HG03565 (cell line): ENCODE measurements at regions not wholly inside any gene's neighbourhood (a gene's known extent, or its start where the extent isn't known, plus 50 kb on each side); places are given as distances from the start of the nearest gene placed in this dataset.
"Not testable (repeated sequence)": the region's sequence is repeated elsewhere in the genome, so short reads cannot be mapped to it uniquely, and the experiment has no call there.

ENCODE experiments used
- ATAC-seq: cut with Tn5 transposase; IDR thresholded peaks from one replicate; pipeline ENCODE4 v1.9.1; 2021; ENCODE audit warnings: mild to moderate bottlenecking, moderate library complexity; ENCODE audit not compliant: unreplicated experiment

GRCh38 chr11:23727794-23728193, 769.1 kb upstream of the LUZP2 start:
- ATAC-seq, result no peak

GRCh38 chr11:23729088-23729487, 767.8 kb upstream of the LUZP2 start:
- no peak for ATAC-seq

GRCh38 chr11:23730307-23730998, 766.4 kb upstream of the LUZP2 start:
- ATAC-seq, result no peak

- ATAC-seq, result no peak
These were observed 764.8 kb upstream of the LUZP2 start for GRCh38 chr11:23732026-23732425.

GRCh38 chr11:23746896-23747295, 750.0 kb upstream of the LUZP2 start:
- ATAC-seq, result no peak

- ATAC-seq, result no peak
These were observed 747.0 kb upstream of the LUZP2 start for GRCh38 chr11:23749762-23750430.

- no peak for ATAC-seq
These were observed 745.6 kb upstream of the LUZP2 start for GRCh38 chr11:23751280-23751679.

GRCh38 chr11:23755076-23755475, 741.8 kb upstream of the LUZP2 start:
- no peak for ATAC-seq

- no peak for ATAC-seq
These were observed 741.1 kb upstream of the LUZP2 start for GRCh38 chr11:23755769-23756168.

- no peak for ATAC-seq
These were observed 737.4 kb upstream of the LUZP2 start for GRCh38 chr11:23759489-23759888.

- no peak for ATAC-seq
These were observed 732.6 kb upstream of the LUZP2 start for GRCh38 chr11:23764286-23764685.

- no peak for ATAC-seq
These were observed 731.1 kb upstream of the LUZP2 start for GRCh38 chr11:23765682-23766252.

- no peak for ATAC-seq
These were observed 729.3 kb upstream of the LUZP2 start for GRCh38 chr11:23767576-23767975.

- ATAC-seq, result no peak
These were observed 727.6 kb upstream of the LUZP2 start for GRCh38 chr11:23769214-23769613.

- no peak for ATAC-seq
These were observed 724.8 kb upstream of the LUZP2 start for GRCh38 chr11:23772081-23772480.

GRCh38 chr11:23778971-23779370, 717.9 kb upstream of the LUZP2 start:
- no peak for ATAC-seq

- no peak for ATAC-seq
These were observed 716.6 kb upstream of the LUZP2 start for GRCh38 chr11:23780231-23780630.

- no peak for ATAC-seq
These were observed 714.9 kb upstream of the LUZP2 start for GRCh38 chr11:23781803-23782560.

- not testable (repeated sequence) for ATAC-seq
These were observed 709.9 kb upstream of the LUZP2 start for GRCh38 chr11:23786974-23787373.

- ATAC-seq, result no peak
These were observed 707.5 kb upstream of the LUZP2 start for GRCh38 chr11:23789200-23789853.

- ATAC-seq, result no peak
These were observed 706.9 kb upstream of the LUZP2 start for GRCh38 chr11:23789938-23790371.
